A549 (cell line): ENCODE measurements at regions not wholly inside any gene's neighbourhood (a gene's known extent, or its start where the extent isn't known, plus 50 kb on each side); places are given as distances from the start of the nearest gene placed in this dataset.

Source experiments
- CEBPB ChIP-seq, 2 experiments: fragments of >200 bp in 1 of 2; sonication (Bioruptor Twin) in 1 of 2; formaldehyde crosslinking in 1 of 2; IDR thresholded peaks; 2 replicates each; pipeline ENCODE4 v1.6.1; 2012 to 2016
- CHD2 ChIP-seq: fragments of 150-350 bp; IDR thresholded peaks from 2 replicates; pipeline ENCODE4 v1.6.1; 2014; ENCODE audit warnings: low read length; ENCODE audit not compliant: partially characterized antibody
- ESRRA ChIP-seq: fragments of 150-350 bp; IDR thresholded peaks from 2 replicates; pipeline ENCODE4 v1.6.1; 2014; ENCODE audit warnings: mild to moderate bottlenecking, low read length, borderline replicate concordance
- JUNB ChIP-seq: fragments of >200 bp; sonication (Bioruptor Twin); formaldehyde crosslinking; IDR thresholded peaks from 2 replicates; pipeline ENCODE4 v1.6.1; 2016
- KDM1A ChIP-seq: fragments of 200-600 bp; sonication (generic); IDR thresholded peaks from 2 replicates; pipeline ENCODE4 v1.6.1; 2016; ENCODE audit warnings: low read depth, mild to moderate bottlenecking
- POLR2AphosphoS2 ChIP-seq: conservative IDR thresholded peaks from 2 replicates; pipeline ENCODE4 v1.6.1; 2012; ENCODE audit warnings: low read length, improper control_type of control experiment, inconsistent platforms
- RCOR1 ChIP-seq: fragments of 150-350 bp; IDR thresholded peaks from 2 replicates; pipeline ENCODE4 v1.6.1; 2014; ENCODE audit warnings: antibody characterized with exemption, low read length, low read depth
- TF ChIP-seq, protein P1 (sequence below): fragments of 200-600 bp; sonication (generic); IDR thresholded peaks from 2 replicates; pipeline ENCODE4 v1.6.1; 2016; ENCODE audit warnings: antibody characterized with exemption, mild to moderate bottlenecking, moderate library complexity
- TF ChIP-seq, protein P2 (sequence below): fragments of >200 bp; sonication (Bioruptor Twin); formaldehyde crosslinking; IDR thresholded peaks from 3 replicates; pipeline ENCODE4 v1.5.1; 2016

DNA sequence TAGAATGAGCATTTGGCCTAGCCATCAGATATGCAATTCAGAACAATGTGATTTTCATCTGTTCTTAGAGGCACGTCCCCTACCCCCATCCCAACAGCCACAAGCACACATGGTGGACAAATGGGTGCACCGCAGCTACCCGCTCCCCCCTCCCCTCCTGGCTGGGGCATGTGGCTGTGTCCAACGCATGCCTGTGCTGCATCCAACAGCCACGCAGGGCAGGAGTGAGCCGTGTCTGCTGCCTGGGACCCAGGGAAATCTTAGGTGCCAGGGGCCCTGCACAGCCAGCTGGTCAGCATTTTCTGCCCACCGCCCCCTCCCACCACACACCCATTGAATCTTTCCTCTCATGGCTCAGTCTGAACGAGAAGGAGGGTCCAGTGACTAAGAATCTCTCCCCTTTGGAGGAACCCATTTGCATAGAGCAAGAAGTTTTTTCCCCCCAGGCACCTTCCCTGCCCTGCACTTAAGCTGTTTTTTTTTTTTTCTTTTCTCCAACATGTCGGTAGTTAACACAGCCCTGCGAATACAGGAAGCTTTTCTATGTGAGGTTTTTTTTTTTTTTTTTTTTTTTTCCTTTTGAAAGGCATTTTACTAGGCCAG, 138.9 kb downstream of the WDR11 start:
- TF ChIP-seq CEBPB (IDR thresholded peaks at IDR 0.05) (no peak), JUNB (no peak), RCOR1 (no peak), ESRRA (no peak), KDM1A (no peak), POLR2AphosphoS2 (no peak), CHD2 (no peak)
- TF ChIP-seq, protein P1, sequence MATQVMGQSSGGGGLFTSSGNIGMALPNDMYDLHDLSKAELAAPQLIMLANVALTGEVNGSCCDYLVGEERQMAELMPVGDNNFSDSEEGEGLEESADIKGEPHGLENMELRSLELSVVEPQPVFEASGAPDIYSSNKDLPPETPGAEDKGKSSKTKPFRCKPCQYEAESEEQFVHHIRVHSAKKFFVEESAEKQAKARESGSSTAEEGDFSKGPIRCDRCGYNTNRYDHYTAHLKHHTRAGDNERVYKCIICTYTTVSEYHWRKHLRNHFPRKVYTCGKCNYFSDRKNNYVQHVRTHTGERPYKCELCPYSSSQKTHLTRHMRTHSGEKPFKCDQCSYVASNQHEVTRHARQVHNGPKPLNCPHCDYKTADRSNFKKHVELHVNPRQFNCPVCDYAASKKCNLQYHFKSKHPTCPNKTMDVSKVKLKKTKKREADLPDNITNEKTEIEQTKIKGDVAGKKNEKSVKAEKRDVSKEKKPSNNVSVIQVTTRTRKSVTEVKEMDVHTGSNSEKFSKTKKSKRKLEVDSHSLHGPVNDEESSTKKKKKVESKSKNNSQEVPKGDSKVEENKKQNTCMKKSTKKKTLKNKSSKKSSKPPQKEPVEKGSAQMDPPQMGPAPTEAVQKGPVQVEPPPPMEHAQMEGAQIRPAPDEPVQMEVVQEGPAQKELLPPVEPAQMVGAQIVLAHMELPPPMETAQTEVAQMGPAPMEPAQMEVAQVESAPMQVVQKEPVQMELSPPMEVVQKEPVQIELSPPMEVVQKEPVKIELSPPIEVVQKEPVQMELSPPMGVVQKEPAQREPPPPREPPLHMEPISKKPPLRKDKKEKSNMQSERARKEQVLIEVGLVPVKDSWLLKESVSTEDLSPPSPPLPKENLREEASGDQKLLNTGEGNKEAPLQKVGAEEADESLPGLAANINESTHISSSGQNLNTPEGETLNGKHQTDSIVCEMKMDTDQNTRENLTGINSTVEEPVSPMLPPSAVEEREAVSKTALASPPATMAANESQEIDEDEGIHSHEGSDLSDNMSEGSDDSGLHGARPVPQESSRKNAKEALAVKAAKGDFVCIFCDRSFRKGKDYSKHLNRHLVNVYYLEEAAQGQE: no peak
- TF ChIP-seq, protein P2, sequence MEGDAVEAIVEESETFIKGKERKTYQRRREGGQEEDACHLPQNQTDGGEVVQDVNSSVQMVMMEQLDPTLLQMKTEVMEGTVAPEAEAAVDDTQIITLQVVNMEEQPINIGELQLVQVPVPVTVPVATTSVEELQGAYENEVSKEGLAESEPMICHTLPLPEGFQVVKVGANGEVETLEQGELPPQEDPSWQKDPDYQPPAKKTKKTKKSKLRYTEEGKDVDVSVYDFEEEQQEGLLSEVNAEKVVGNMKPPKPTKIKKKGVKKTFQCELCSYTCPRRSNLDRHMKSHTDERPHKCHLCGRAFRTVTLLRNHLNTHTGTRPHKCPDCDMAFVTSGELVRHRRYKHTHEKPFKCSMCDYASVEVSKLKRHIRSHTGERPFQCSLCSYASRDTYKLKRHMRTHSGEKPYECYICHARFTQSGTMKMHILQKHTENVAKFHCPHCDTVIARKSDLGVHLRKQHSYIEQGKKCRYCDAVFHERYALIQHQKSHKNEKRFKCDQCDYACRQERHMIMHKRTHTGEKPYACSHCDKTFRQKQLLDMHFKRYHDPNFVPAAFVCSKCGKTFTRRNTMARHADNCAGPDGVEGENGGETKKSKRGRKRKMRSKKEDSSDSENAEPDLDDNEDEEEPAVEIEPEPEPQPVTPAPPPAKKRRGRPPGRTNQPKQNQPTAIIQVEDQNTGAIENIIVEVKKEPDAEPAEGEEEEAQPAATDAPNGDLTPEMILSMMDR: no peak
